ENCODE measurements at regions not wholly inside any gene's neighbourhood (a gene's known extent, or its start where the extent isn't known, plus 50 kb on each side); places are given as distances from the start of the nearest gene placed in this dataset.

DNA sequence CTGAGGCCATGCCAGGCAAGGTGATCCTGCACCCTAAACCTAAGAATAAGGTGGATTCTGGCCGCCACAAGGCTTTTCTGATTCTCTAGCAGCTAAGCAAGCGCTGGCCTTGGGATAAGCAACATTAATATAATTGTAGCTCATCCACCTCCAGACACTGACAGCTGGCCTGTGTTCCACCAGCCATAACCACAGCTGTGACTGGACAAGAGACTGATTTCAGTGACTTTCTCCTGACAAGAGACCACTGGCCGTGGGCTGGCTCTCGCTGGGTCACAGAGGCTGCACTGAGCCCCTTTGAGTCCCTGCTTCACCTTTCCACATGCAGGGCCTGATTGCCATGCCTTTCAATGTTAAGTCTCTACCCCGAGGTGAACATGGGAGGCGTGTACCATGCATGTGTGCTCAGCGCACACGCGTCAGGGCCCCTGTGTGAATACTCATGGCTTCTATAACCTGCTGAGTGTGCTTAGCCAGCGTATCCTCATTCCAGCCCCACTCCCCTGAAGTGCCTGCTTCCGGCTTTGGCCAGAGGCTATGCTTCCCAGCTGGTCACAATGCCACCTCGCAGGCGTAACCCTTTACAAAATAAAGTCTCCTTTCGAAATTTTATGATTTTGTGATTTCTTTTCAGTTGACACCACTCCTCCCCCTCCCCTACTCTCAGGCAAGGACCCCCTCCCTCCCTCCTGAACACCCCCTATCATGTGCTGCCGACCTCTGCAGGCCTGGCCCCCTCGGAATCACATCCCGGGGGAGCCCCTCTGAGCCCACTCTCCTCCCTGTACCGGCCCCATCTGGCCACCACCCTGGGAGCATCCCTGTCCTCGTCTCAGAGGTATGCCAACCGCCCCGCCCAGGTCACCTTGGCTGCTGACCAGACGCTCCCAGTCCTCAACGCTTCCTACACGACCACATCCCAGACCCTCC is 128.1 kb downstream of the CTTN start:
- no peak for TF ChIP-seq POLR2A (IDR thresholded peaks at IDR 0.05)
- TF ChIP-seq, protein P1, sequence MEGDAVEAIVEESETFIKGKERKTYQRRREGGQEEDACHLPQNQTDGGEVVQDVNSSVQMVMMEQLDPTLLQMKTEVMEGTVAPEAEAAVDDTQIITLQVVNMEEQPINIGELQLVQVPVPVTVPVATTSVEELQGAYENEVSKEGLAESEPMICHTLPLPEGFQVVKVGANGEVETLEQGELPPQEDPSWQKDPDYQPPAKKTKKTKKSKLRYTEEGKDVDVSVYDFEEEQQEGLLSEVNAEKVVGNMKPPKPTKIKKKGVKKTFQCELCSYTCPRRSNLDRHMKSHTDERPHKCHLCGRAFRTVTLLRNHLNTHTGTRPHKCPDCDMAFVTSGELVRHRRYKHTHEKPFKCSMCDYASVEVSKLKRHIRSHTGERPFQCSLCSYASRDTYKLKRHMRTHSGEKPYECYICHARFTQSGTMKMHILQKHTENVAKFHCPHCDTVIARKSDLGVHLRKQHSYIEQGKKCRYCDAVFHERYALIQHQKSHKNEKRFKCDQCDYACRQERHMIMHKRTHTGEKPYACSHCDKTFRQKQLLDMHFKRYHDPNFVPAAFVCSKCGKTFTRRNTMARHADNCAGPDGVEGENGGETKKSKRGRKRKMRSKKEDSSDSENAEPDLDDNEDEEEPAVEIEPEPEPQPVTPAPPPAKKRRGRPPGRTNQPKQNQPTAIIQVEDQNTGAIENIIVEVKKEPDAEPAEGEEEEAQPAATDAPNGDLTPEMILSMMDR (IDR thresholded peaks at IDR 0.05) = no peak
- intact Hi-C loops (cut with DNase I; ENCODE audit: low total_unique reads) = no loop called here
- Histone ChIP-seq H3K9me3 (no peaks in the 10 kb centered on the region), H3K36me3 (no peaks in the 10 kb centered on the region), H3K27ac (no peak overlapping the region), H3K4me1 (no peaks in the 10 kb centered on the region), H3K4me3 (no peak overlapping the region), H3K27me3 (no peaks in the 10 kb centered on the region)
- no peak for DNase-seq

DNA sequence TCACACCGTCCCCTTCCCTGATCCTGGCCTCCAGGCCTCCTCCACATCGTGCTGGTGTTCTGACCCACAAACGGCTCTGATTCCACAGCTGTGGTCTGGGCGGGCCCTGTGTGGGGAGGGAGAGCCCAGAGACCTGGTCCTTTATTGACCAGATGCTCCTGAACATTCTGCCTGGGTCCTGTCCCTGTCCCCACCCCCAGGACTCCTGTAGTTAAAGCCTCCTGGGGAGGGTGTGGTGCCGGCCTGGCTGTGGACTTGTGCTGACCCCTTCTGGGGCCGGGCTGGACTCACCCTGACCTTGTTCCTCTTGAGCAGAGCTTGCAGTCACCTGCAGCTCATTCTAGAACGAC is 128.7 kb downstream of the CTTN start:
- no peaks in the 10 kb centered on the region for H3K27me3 ChIP-seq
- H3K27ac ChIP-seq = no peak overlapping the region
- no peak for DNase-seq
- no peaks in the 10 kb centered on the region for H3K9me3 ChIP-seq
- no peaks in the 10 kb centered on the region for H3K4me1 ChIP-seq
- intact Hi-C loops (cut with DNase I; ENCODE audit: low total_unique reads) = no loop called here
- H3K36me3 ChIP-seq = no peaks in the 10 kb centered on the region
- TF ChIP-seq, protein P1 (IDR thresholded peaks at IDR 0.05) = no peak
- TF ChIP-seq POLR2A (IDR thresholded peaks at IDR 0.05) = no peak
- H3K4me3 ChIP-seq = no peak overlapping the region

DNA sequence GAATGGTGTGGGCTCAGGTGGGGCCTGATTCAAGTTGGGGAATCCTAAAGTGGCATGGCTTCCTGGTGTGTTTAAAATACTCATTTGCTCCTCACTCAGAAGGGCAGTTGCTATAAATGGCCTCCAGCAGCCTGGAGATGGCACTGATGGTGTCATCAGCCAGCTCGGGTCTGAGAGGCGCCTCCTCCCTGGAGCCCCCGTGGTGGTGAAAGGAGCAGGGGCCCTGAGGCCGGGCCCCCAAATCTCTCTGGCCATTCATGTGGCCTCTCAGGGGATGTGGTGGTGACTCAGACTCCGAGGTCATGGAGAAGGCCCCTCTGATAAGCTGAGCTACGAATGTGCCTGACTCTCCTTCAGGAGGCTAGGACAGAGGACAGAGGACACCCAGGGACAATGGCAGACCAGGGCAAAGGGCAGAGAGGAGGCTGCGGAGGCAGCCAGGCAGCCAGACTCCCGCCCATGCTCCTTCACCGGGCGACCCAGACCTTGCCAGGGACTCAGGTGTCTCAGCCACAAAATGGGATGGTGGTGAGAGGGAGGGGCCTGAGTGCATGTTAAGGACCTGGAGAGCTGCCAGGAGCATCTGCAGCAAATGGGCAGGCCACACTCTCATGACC is 129.2 kb downstream of the CTTN start:
- Histone ChIP-seq H3K27ac (no peak overlapping the region), H3K4me3 (no peak overlapping the region), H3K9me3 (no peaks in the 10 kb centered on the region), H3K36me3 (no peaks in the 10 kb centered on the region), H3K27me3 (no peaks in the 10 kb centered on the region), H3K4me1 (no peaks in the 10 kb centered on the region)
- intact Hi-C loops (cut with DNase I; ENCODE audit: low total_unique reads) = no loop called here
- TF ChIP-seq, protein P1 (IDR thresholded peaks at IDR 0.05) = no peak
- no peak for TF ChIP-seq POLR2A (IDR thresholded peaks at IDR 0.05)
- no peak for DNase-seq

DNA sequence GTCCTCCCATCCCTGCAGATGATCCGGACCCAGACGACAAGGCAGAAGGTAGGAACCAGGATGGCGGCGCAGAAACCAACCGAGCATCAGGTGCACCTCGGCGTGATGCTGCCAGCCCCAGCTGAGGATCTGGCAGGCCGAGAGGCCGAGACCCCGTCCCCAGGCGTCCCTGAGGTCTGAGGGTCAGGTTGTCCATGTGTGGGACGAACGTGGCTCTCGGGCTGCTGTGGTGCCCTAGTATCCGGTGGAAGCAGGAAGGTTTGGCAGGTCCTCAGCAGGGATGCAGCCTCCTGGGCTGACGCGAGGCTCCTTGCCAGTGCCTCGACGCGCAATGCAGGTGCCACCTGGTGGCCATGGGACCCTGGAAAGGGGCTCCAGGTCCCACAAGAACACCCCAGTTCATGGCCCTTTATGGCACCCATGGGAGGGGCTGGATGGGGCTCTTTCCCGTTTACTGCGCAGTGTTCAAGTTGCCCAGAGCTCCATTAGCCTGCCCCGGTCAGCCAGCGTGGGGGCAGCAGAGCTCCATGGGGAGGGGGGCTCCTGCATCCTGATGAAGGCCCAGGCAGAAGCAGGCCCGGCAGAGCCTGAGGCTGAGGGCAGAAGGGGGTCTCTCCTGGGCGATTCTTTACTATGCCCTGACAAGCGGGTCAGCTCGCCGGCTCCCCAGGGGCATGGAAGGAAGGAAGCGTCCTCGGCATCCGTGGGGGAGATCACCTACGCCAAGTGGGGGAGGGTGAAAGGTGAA is 129.9 kb downstream of the CTTN start:
- Histone ChIP-seq H3K4me1 (no peaks in the 10 kb centered on the region), H3K9me3 (no peaks in the 10 kb centered on the region), H3K27ac (no peak overlapping the region), H3K27me3 (no peaks in the 10 kb centered on the region), H3K4me3 (no peak overlapping the region), H3K36me3 (no peaks in the 10 kb centered on the region)
- DNase-seq = no peak
- intact Hi-C loops (cut with DNase I; ENCODE audit: low total_unique reads) = no loop called here
- TF ChIP-seq POLR2A (IDR thresholded peaks at IDR 0.05) = no peak
- TF ChIP-seq, protein P1 (IDR thresholded peaks at IDR 0.05) = no peak
